Lower lobe of right lung (tissue), 2 donors: ENCODE measurements at regions not wholly inside any gene's neighbourhood (a gene's known extent, or its start where the extent isn't known, plus 50 kb on each side); places are given as distances from the start of the nearest gene placed in this dataset.
A peak's percentile ranks its signal among the peaks of the same experiment; 100 is the strongest.

ENCODE experiments used
- ATAC-seq, 2 donors: fragments of 200-7000 bp; cut with Tn5 transposase; one replicate each; pipeline ENCODE4 v1.9.1; 2020 to 2022; ENCODE audit warnings: mild to moderate bottlenecking in 2 of 2, moderate library complexity in 2 of 2
- DNase-seq: peaks from one replicate; pipeline ENCODE4 v3.0.0-alpha.2; 2020
- H3K27ac ChIP-seq: fragments of 200-600 bp; one replicate; pipeline ENCODE4 v1.8.0; 2022
- H3K27me3 ChIP-seq: fragments of 200-600 bp; one replicate; pipeline ENCODE4 v1.8.0; 2022; ENCODE audit warnings: low read depth
- H3K36me3 ChIP-seq: fragments of 200-600 bp; one replicate; pipeline ENCODE4 v1.8.0; 2022; ENCODE audit warnings: mild to moderate bottlenecking
- H3K4me1 ChIP-seq: fragments of 200-600 bp; one replicate; pipeline ENCODE4 v1.8.0; 2022
- H3K4me3 ChIP-seq: fragments of 200-600 bp; one replicate; pipeline ENCODE4 v1.8.0; 2022; ENCODE audit warnings: mild to moderate bottlenecking
- H3K9me3 ChIP-seq: fragments of 200-600 bp; one replicate; pipeline ENCODE4 v1.8.0; 2022
- intact Hi-C: fragments of 100-400 bp; cut with DNase I; formaldehyde crosslinking; loops from one replicate; pipeline ENCODE4 v1.11.0; 2022
- TF ChIP-seq, protein P1 (sequence below): fragments of 200-600 bp; IDR thresholded peaks from one replicate; pipeline ENCODE4 v1.8.0; 2022; ENCODE audit warnings: antibody characterized with exemption, mild to moderate bottlenecking
- donor health status: DM: no; HTN: yes; CAD: no; lungs with severe emphysema.

DNA sequence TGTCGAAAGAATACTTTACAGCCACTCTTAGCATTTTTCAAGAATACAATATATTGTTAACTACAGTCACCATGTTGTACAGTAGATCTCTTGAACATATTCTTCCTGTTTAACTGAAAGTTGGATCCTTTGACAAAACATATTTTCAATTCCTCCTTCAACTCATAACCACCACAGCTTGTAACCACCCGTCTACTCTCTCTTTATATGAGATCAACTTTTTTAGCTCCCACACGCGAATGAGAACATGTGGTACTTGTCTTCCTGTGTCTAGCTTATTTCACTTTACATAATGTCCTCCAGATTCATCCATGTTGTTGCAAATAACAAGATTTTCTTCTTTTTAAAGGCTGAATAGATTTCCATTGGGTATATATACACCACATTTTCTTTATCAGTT, 338.3 kb upstream of the IGFBP7 start:
- no peaks in the 10 kb centered on the region for H3K9me3 ChIP-seq
- no peak overlapping the region for H3K27ac ChIP-seq
- intact Hi-C loops = no loop called here
- no peaks in the 10 kb centered on the region for H3K36me3 ChIP-seq
- no peak overlapping the region for H3K4me3 ChIP-seq
- no peaks in the 10 kb centered on the region for H3K4me1 ChIP-seq
- no peaks in the 10 kb centered on the region for H3K27me3 ChIP-seq
- TF ChIP-seq, protein P1, sequence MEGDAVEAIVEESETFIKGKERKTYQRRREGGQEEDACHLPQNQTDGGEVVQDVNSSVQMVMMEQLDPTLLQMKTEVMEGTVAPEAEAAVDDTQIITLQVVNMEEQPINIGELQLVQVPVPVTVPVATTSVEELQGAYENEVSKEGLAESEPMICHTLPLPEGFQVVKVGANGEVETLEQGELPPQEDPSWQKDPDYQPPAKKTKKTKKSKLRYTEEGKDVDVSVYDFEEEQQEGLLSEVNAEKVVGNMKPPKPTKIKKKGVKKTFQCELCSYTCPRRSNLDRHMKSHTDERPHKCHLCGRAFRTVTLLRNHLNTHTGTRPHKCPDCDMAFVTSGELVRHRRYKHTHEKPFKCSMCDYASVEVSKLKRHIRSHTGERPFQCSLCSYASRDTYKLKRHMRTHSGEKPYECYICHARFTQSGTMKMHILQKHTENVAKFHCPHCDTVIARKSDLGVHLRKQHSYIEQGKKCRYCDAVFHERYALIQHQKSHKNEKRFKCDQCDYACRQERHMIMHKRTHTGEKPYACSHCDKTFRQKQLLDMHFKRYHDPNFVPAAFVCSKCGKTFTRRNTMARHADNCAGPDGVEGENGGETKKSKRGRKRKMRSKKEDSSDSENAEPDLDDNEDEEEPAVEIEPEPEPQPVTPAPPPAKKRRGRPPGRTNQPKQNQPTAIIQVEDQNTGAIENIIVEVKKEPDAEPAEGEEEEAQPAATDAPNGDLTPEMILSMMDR = no peak
- ATAC-seq (no peak), DNase-seq (no peak)

DNA sequence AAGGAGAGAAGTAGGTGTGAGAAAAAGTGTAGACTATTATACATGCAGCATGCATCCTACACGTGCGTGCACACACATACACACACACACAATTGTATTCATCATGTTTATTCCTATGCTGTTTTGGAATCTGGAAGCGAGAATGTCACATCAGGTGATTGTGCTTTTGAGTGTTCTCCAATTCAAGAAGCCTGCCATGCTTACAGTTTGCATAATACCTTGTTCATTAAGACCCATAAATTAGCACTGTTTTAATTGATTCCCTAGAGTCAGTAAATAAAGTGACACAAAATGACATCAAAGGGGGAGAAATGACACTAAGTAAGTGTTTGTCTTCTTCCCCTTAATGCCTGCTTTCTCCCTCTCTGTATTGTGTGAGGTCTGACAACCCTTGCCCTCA, 336.1 kb upstream of the IGFBP7 start:
- DNase-seq (no peak), ATAC-seq (no peak)
- Histone ChIP-seq H3K27ac (no peak overlapping the region), H3K36me3 (no peaks in the 10 kb centered on the region), H3K4me1 (no peaks in the 10 kb centered on the region), H3K9me3 (no peaks in the 10 kb centered on the region), H3K27me3 (no peaks in the 10 kb centered on the region), H3K4me3 (no peak overlapping the region)
- intact Hi-C loops = no loop called here
- TF ChIP-seq, protein P1 = no peak

DNA sequence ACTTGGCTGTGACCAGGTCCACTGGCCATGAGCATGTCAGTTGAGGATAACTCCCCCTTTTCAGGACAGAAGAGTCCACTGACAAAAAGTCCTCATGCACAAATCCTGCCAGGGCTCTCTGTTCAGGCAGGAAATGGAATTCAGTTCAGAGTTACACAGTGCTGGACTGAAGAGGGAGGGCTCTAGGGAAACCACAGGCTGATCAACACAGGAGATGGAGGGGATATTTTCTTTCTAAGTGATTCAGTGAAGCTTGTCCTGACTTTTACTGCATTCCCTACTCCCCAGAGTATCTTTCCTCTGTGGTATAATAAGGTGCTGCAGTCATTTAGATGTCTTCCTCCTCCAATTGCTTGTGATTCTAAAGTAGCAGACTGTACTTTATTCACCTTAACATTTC, 335.5 kb upstream of the IGFBP7 start:
- Histone ChIP-seq H3K4me1 (no peaks in the 10 kb centered on the region), H3K36me3 (no peaks in the 10 kb centered on the region), H3K27ac (no peak overlapping the region), H3K9me3 (no peaks in the 10 kb centered on the region), H3K27me3 (no peaks in the 10 kb centered on the region), H3K4me3 (no peak overlapping the region)
- intact Hi-C loops = no loop called here
- TF ChIP-seq, protein P1 = no peak
- no peak for DNase-seq
- ATAC-seq = no peak

DNA sequence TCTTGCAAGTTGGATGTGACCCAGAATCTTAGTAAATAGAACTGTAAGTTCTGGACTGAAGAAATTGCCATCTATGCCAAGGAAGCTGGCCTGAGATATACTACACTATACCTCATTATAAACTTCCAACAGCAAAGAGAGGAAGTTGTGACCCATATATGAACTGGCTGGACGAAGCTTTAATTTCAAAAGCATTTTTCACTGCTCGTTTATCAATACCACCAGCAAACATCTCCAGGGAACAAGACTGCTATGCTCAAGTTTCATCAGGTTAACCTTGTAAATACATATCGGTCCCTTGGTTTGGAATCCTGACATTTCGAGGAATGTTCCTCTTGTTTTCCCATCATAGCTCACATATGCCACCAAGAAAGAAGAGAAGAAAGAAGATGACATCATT, 334.5 kb upstream of the IGFBP7 start:
- Histone ChIP-seq H3K4me3 (no peak overlapping the region), H3K36me3 (no peaks in the 10 kb centered on the region), H3K9me3 (no peaks in the 10 kb centered on the region), H3K4me1 (no peaks in the 10 kb centered on the region), H3K27ac (no peak overlapping the region), H3K27me3 (no peaks in the 10 kb centered on the region)
- TF ChIP-seq, protein P1 = no peak
- intact Hi-C loops = no loop called here
- DNase-seq (no peak), ATAC-seq (no peak)

DNA sequence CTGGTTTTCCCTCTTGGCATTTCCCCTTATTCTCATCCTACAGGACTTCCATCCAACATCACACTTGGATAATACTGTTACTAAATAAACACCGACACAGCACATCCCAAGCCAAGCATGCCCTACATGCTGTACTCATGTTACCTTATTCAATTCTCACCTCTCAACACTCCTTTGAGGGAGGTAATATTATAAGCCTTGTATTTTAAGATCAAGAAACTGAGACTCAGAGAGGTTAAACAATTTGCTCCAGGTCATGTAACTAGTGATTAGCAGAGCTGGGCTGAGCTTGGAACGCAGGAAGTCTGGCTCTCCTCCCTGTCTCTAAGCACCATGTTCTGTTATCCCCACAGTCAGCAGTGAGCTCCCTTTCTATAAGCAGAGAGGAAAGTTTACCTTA, 333.6 kb upstream of the IGFBP7 start:
- ATAC-seq = no peak
- Histone ChIP-seq H3K27ac (no peak overlapping the region), H3K36me3 (no peaks in the 10 kb centered on the region), H3K4me3 (no peak overlapping the region), H3K4me1 (no peaks in the 10 kb centered on the region), H3K27me3 (no peaks in the 10 kb centered on the region), H3K9me3 (no peaks in the 10 kb centered on the region)
- no peak for DNase-seq
- intact Hi-C loops = no loop called here
- TF ChIP-seq, protein P1 = no peak

DNA sequence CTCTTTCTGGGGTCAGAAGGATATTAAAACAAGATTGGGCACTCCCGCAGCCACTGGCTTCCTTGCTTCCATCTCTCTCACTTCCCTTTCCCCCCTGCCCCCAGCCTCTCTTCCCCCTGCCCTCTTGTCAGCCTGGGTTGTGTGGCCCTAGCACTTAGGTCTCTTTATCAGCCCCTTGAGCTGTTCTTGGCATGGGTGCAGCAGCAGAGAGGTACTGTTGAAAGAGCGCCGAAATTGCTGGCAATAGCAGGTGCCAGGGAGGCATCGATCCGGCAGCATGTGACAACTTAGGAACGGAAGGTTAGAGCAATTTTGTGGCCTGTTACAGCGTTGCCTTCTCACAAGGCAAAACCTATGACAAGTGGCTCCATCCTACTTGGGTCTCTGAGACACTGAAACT, 333.1 kb upstream of the IGFBP7 start:
- intact Hi-C loops = no loop called here
- ATAC-seq (peak; percentile 67 to 79), DNase-seq (no peak)
- H3K27me3 ChIP-seq = no peaks in the 10 kb centered on the region
- H3K36me3 ChIP-seq = no peaks in the 10 kb centered on the region
- no peaks in the 10 kb centered on the region for H3K9me3 ChIP-seq
- H3K27ac ChIP-seq = no peak overlapping the region
- no peak overlapping the region for H3K4me3 ChIP-seq
- TF ChIP-seq, protein P1 = no peak
- no peaks in the 10 kb centered on the region for H3K4me1 ChIP-seq
